Thoracic aorta (tissue), 2 donors: ENCODE measurements at regions not wholly inside any gene's neighbourhood (a gene's known extent, or its start where the extent isn't known, plus 50 kb on each side); places are given as distances from the start of the nearest gene placed in this dataset.

Source experiments
- ATAC-seq: fragments of 150-250 bp; one replicate; pipeline ENCODE4 v1.8.0; 2017; ENCODE audit warnings: low read depth; ENCODE audit not compliant: insufficient number of reproducible peaks, low FRiP score
- DNase-seq: peaks from one replicate; pipeline ENCODE4 v3.0.0-alpha.2; 2020; ENCODE audit warnings: low spot score
- H3K27ac ChIP-seq, 2 donors: fragments of 200-600 bp; sonication (generic); 1 replicate in 1 of 2; 2 replicates in 1 of 2; pipeline ENCODE4 v1.5.1; 2016; ENCODE audit warnings: mild to moderate bottlenecking in 2 of 2, moderate library complexity in 2 of 2
- H3K27me3 ChIP-seq: fragments of 200-600 bp; sonication (generic); replicated peaks from 2 replicates; pipeline ENCODE4 v1.6.0; 2016; ENCODE audit warnings: mild to moderate bottlenecking; ENCODE audit not compliant: insufficient read depth
- H3K36me3 ChIP-seq: fragments of 200-600 bp; sonication (generic); one replicate; pipeline ENCODE4 v1.5.1; 2016
- H3K4me1 ChIP-seq, 2 donors: fragments of 200-600 bp; sonication (generic); 1 replicate in 1 of 2; 2 replicates in 1 of 2; pipeline versions ENCODE4 v1.5.1 to v1.6.0; 2016; ENCODE audit warnings: low read depth in 2 of 2, mild to moderate bottlenecking in 1 of 2; ENCODE audit not compliant: control insufficient read depth in 1 of 2
- H3K4me3 ChIP-seq: fragments of 200-600 bp; sonication (generic); 2 replicates; pipeline ENCODE4 v1.5.1; 2016; ENCODE audit warnings: mild to moderate bottlenecking
- H3K9me3 ChIP-seq: fragments of 200-600 bp; sonication (generic); 2 replicates; pipeline ENCODE4 v1.5.1; 2016
- TF ChIP-seq, protein P1 (sequence below): fragments of 200-600 bp; sonication (generic); IDR thresholded peaks from one replicate; pipeline ENCODE4 v1.5.1; 2019; ENCODE audit warnings: antibody characterized with exemption

DNA sequence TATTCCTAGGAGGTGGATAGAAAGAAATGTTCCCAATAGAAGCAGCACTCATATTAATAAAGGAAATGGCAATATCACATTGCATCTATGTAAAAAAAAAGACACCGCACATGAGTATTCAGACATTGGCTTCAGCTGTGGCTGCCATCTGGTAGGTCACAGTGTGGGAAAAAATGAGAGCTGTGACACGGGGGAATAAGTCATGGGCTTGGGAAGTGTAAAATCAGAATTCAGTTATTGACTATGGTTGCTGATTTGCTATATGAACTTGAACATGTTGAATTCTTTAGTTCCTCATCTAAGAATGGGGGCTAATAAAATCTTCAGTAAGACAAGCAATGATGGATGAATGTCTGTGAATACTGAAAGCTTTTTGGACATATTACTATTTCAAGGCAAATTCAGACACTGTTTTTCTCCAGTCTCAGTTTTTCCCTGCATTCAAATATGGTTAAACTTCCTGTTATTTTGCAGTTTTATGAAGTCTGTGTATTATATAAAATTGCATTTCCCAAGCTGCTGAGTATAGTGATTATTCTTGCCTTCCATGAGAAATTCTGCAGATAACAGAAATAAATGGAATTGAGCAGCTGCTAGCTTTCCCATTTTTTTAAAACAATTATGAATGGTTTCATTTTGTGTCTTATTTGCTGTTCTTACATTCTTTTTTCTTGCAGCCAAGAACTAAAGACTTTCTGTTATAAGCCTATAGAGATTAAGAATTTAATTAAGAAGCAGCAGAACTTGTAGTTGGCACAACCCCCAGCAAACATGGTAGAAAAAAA, 221.0 kb downstream of the ANKRD50 start:
- ATAC-seq: no peak
- H3K9me3 ChIP-seq: no peaks in the 10 kb centered on the region
- no peaks in the 10 kb centered on the region for H3K27me3 ChIP-seq
- H3K4me3 ChIP-seq: no peak overlapping the region
- DNase-seq: no peak
- no peaks in the 10 kb centered on the region for H3K36me3 ChIP-seq
- no peak overlapping the region for H3K27ac ChIP-seq
- peaks cover 0 to 3% of the 10 kb centered on the region in 2 donors for H3K4me1 ChIP-seq
- TF ChIP-seq, protein P1, sequence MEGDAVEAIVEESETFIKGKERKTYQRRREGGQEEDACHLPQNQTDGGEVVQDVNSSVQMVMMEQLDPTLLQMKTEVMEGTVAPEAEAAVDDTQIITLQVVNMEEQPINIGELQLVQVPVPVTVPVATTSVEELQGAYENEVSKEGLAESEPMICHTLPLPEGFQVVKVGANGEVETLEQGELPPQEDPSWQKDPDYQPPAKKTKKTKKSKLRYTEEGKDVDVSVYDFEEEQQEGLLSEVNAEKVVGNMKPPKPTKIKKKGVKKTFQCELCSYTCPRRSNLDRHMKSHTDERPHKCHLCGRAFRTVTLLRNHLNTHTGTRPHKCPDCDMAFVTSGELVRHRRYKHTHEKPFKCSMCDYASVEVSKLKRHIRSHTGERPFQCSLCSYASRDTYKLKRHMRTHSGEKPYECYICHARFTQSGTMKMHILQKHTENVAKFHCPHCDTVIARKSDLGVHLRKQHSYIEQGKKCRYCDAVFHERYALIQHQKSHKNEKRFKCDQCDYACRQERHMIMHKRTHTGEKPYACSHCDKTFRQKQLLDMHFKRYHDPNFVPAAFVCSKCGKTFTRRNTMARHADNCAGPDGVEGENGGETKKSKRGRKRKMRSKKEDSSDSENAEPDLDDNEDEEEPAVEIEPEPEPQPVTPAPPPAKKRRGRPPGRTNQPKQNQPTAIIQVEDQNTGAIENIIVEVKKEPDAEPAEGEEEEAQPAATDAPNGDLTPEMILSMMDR: no peak

DNA sequence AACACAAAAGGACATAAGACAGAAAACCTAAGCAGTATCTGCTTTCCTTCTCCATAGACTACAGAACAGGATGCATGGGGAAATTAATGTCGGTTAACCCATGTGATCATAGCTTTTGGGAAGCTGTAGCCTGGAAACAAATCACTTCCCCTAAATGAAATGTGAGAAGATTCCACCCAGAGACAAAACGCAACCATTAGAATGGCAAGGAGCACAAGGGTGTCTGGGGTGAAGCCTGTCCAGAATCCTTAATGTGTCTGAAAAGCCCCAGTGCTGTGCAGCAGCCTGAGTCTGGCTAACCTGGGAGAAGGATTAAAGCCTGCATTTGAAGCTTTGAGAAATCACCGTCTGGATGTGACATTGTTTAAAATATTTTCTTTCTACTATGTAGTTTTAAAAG, 213.3 kb downstream of the ANKRD50 start:
- no peaks in the 10 kb centered on the region for H3K27me3 ChIP-seq
- H3K36me3 ChIP-seq: no peaks in the 10 kb centered on the region
- no peak overlapping the region for H3K27ac ChIP-seq
- no peaks in the 10 kb centered on the region for H3K9me3 ChIP-seq
- no peak overlapping the region for H3K4me3 ChIP-seq
- DNase-seq (no peak), ATAC-seq (no peak)
- no peaks in the 10 kb centered on the region for H3K4me1 ChIP-seq
- TF ChIP-seq, protein P1: no peak

DNA sequence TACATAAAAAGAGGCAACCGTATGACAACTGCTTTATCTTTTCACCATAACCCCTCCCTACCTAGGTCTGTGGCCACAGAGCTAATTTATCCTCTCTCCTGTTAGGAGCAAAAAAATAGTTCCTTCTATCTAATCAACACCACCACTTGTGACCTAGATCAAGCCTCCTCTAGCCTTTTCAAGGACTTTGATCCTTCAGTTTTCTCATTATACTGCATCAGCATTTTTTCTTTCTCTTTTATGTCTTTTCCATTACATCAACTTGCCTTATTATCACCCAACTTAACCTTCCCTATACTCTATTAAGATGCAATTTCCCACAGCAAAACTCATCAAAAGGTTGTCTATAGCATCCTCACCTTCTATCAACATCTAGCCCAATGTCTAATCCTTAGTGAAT, 211.0 kb downstream of the ANKRD50 start:
- H3K9me3 ChIP-seq: no peaks in the 10 kb centered on the region
- no peak for DNase-seq
- TF ChIP-seq, protein P1: no peak
- no peak for ATAC-seq
- no peaks in the 10 kb centered on the region for H3K4me1 ChIP-seq
- H3K36me3 ChIP-seq: no peaks in the 10 kb centered on the region
- no peak overlapping the region for H3K27ac ChIP-seq
- no peaks in the 10 kb centered on the region for H3K27me3 ChIP-seq
- no peak overlapping the region for H3K4me3 ChIP-seq

DNA sequence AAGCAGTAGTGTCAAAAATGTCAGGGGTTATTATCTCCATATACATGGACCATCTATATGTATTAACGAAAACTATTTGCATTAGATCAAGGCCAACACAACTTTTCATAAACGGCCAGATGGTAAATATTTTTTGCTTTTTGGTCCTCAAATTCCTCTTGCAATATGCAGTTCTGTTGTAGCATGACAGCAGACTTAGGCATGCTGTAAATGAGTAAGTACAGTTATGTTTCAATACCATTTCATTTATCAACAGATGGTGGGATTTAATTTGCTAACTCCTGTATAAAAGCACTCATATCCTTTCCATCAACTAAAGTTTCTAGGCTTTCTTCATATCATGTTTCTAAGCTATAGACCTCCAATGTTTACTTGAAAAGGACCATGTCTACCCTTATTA, 208.1 kb downstream of the ANKRD50 start:
- no peak for DNase-seq
- Histone ChIP-seq H3K27ac (no peak overlapping the region), H3K4me1 (no peaks in the 10 kb centered on the region), H3K9me3 (no peaks in the 10 kb centered on the region), H3K27me3 (no peaks in the 10 kb centered on the region), H3K4me3 (no peak overlapping the region), H3K36me3 (no peaks in the 10 kb centered on the region)
- TF ChIP-seq, protein P1: no peak
- ATAC-seq: no peak

DNA sequence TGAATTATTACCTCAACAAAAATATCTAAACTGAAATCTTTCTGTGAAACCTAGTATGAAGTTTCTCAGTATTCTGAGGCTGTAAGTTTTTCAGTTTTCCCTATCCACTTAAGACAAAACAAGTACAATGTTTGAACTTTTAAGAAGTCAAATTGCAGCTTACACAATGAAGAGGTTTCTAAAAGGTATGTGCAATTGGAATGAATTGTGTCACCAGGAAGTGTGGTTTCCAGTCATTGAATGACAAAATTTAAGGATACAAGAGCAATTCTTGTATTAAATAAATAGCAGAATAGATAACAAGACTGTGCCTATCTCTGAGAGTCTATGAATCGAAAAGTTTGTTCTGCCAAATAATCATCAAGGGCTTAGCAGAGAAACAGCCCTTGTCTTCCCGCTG, 207.3 kb downstream of the ANKRD50 start:
- DNase-seq (no peak), ATAC-seq (no peak)
- Histone ChIP-seq H3K9me3 (no peaks in the 10 kb centered on the region), H3K36me3 (no peaks in the 10 kb centered on the region), H3K27me3 (no peaks in the 10 kb centered on the region), H3K4me1 (no peaks in the 10 kb centered on the region), H3K27ac (no peak overlapping the region), H3K4me3 (no peak overlapping the region)
- TF ChIP-seq, protein P1: no peak
